ENCODE measurements at regions not wholly inside any gene's neighbourhood (a gene's known extent, or its start where the extent isn't known, plus 50 kb on each side); places are given as distances from the start of the nearest gene placed in this dataset.
A peak's percentile ranks its signal among the peaks of the same experiment; 100 is the strongest.

- no peak overlapping the region; a peak in 1 of 5 replicates for H3K4me3 Mint-ChIP-seq
- no peak overlapping the region for H2BK15ac ChIP-seq (ENCODE audit: low read depth, low read length)
Observed at GRCh38 chr17:5820721-5821456, 236.6 kb upstream of the NLRP1 start.

More at GRCh38 chr17:5820721-5821456, 236.6 kb upstream of the NLRP1 start:
- H2BK120ac ChIP-seq (ENCODE audit: low read depth, low read length, poor library complexity, severe bottlenecking), result no peak overlapping the region
- no peak overlapping the region for H2BK12ac ChIP-seq (ENCODE audit: insufficient read length, low read depth, low read length)
- DNase-seq, result peak; percentile 26
- no peak for TF ChIP-seq CTCF (conservative IDR thresholded peaks at IDR 0.05)
- no peak overlapping the region for H2BK20ac ChIP-seq (ENCODE audit: low read depth, low read length, poor library complexity, severe bottlenecking)
- no peak overlapping the region for H3K4ac ChIP-seq (ENCODE audit: low read depth, low read length)
- H3K23ac ChIP-seq (ENCODE audit: insufficient read length, low read depth, low read length), result no peak overlapping the region
- H3K9ac ChIP-seq (ENCODE audit: extremely low read depth, insufficient read length, low read length), result no peak overlapping the region
- no peak overlapping the region for H4K5ac ChIP-seq (ENCODE audit: insufficient read length, low read depth, low read length)
- no peak overlapping the region for H4K8ac ChIP-seq (replicated peaks; ENCODE audit: insufficient read length, low read depth, low read length)
- no peak overlapping the region for H3K27ac ChIP-seq (ENCODE audit: insufficient read length, low read depth, low read length)
- no peaks in the 10 kb centered on the region for H3K9me3 ChIP-seq (ENCODE audit: control insufficient read depth, low read depth, low read length)
- no peaks in the 10 kb centered on the region for H3K79me1 ChIP-seq (ENCODE audit: insufficient read depth, low read depth, low read length, poor library complexity, severe bottlenecking)
- H3K27me3 Mint-ChIP-seq (ENCODE audit: low read depth), result peaks cover 3% of the 10 kb centered on the region
- no peaks in the 10 kb centered on the region; the same call in 1 of the 2 replicates for H3K4me1 ChIP-seq (ENCODE audit: insufficient read depth, low read length)
- no peak overlapping the region for H2BK5ac ChIP-seq (ENCODE audit: insufficient read length, low read length)
- no peak overlapping the region for H2AK5ac ChIP-seq (ENCODE audit: insufficient read length, low read length)
- no peak overlapping the region for H3T11ph ChIP-seq (ENCODE audit: low read length)
- no peaks in the 10 kb centered on the region for H3K36me3 Mint-ChIP-seq (ENCODE audit: insufficient read depth in 1 of 3, low read depth in 3 of 3)
- H3K14ac ChIP-seq (ENCODE audit: insufficient read depth, low read length), result no peak overlapping the region
- H2AFZ ChIP-seq (ENCODE audit: low read length), result no peak overlapping the region
- peak overlapping the region in 2 of 3 experiments; percentile 31 to 86; a peak in 2 of 7 replicates for H3K27ac Mint-ChIP-seq
- no peaks in the 10 kb centered on the region for H4K20me1 ChIP-seq (ENCODE audit: control insufficient read depth, insufficient read depth, insufficient read length)
- peaks cover 17 to 34% of the 10 kb centered on the region in 2 experiments for H3K4me1 Mint-ChIP-seq
- no peak overlapping the region for H3K56ac ChIP-seq (ENCODE audit: insufficient read length, low read depth, low read length)
- H3K27me3 ChIP-seq (ENCODE audit: insufficient read depth, low read length), result no peaks in the 10 kb centered on the region
- no peak overlapping the region for H3K18ac ChIP-seq (ENCODE audit: insufficient read length, low read depth, low read length)
- H3K4me2 ChIP-seq (ENCODE audit: insufficient read depth, insufficient read length, low read length), result no peak overlapping the region
- no peaks in the 10 kb centered on the region for H3K23me2 ChIP-seq (ENCODE audit: insufficient read length, low read depth, low read length, poor library complexity, severe bottlenecking)
- no peak overlapping the region for H4K91ac ChIP-seq (ENCODE audit: insufficient read length, low read depth, low read length)
- no peaks in the 10 kb centered on the region; a peak in 1 of 5 replicates for H3K9me3 Mint-ChIP-seq
- H3K79me2 ChIP-seq (ENCODE audit: insufficient read depth, low read length), result no peaks in the 10 kb centered on the region
- WGBS (ENCODE audit: extremely low coverage, insufficient read length, low lambda C conversion rate), result no CpG with 5 or more reads among the region's 10 CpGs
